ENCODE measurements at regions not wholly inside any gene's neighbourhood (a gene's known extent, or its start where the extent isn't known, plus 50 kb on each side); places are given as distances from the start of the nearest gene placed in this dataset.

DNA sequence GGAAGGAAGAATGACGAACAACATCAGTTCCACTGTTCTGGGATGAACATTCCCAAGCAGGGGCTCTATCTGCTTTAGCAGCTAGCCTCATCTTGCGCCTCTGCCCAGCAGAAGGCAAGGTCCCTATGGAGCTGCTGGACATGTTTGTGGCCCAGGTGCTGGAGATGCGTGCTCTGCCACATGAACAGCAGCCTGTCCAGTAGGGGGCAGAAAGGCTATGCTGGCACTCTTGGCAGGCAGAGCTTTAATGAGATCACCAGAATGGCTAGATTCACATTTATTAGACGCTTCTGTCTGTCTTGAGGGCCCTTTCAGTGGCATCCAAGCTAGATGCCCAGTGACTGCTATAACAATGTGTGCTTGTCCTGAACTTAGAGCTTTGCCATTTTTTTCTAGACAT lies 1826.0 kb downstream of the STIM2 start:
- TF ChIP-seq, protein P1, sequence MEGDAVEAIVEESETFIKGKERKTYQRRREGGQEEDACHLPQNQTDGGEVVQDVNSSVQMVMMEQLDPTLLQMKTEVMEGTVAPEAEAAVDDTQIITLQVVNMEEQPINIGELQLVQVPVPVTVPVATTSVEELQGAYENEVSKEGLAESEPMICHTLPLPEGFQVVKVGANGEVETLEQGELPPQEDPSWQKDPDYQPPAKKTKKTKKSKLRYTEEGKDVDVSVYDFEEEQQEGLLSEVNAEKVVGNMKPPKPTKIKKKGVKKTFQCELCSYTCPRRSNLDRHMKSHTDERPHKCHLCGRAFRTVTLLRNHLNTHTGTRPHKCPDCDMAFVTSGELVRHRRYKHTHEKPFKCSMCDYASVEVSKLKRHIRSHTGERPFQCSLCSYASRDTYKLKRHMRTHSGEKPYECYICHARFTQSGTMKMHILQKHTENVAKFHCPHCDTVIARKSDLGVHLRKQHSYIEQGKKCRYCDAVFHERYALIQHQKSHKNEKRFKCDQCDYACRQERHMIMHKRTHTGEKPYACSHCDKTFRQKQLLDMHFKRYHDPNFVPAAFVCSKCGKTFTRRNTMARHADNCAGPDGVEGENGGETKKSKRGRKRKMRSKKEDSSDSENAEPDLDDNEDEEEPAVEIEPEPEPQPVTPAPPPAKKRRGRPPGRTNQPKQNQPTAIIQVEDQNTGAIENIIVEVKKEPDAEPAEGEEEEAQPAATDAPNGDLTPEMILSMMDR (IDR thresholded peaks at IDR 0.05; ENCODE audit: insufficient read depth, low read length): peak; percentile 44
- no peak for TF ChIP-seq POLR2AphosphoS5 (IDR thresholded peaks at IDR 0.05; ENCODE audit: low read depth)
- TF ChIP-seq, protein P2, sequence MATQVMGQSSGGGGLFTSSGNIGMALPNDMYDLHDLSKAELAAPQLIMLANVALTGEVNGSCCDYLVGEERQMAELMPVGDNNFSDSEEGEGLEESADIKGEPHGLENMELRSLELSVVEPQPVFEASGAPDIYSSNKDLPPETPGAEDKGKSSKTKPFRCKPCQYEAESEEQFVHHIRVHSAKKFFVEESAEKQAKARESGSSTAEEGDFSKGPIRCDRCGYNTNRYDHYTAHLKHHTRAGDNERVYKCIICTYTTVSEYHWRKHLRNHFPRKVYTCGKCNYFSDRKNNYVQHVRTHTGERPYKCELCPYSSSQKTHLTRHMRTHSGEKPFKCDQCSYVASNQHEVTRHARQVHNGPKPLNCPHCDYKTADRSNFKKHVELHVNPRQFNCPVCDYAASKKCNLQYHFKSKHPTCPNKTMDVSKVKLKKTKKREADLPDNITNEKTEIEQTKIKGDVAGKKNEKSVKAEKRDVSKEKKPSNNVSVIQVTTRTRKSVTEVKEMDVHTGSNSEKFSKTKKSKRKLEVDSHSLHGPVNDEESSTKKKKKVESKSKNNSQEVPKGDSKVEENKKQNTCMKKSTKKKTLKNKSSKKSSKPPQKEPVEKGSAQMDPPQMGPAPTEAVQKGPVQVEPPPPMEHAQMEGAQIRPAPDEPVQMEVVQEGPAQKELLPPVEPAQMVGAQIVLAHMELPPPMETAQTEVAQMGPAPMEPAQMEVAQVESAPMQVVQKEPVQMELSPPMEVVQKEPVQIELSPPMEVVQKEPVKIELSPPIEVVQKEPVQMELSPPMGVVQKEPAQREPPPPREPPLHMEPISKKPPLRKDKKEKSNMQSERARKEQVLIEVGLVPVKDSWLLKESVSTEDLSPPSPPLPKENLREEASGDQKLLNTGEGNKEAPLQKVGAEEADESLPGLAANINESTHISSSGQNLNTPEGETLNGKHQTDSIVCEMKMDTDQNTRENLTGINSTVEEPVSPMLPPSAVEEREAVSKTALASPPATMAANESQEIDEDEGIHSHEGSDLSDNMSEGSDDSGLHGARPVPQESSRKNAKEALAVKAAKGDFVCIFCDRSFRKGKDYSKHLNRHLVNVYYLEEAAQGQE (IDR thresholded peaks at IDR 0.05; ENCODE audit: insufficient replicate concordance, low read depth): no peak

Measured in HL-60 (cell line).